ENCODE measurements at regions not wholly inside any gene's neighbourhood (a gene's known extent, or its start where the extent isn't known, plus 50 kb on each side); places are given as distances from the start of the nearest gene placed in this dataset.

DNA sequence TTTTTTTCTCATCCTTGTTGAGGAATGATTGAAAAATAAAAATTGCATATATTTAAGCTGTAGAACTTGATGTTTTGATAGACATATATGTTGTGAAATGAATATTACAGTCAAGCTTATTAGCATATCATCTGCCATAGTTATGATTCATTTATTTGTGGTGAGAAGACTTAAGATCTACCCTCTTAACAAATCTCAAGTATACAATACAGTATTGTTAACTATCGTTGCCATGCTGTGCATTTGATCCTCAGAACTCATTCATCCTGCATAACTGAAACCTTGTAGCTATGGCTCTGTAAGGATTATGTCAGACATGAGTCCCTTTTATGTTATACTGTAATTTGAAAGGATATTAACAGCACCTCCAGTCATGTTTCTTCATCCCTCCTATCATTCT lies 2045.3 kb downstream of the ARAP2 start:
- no peak overlapping the region for H2BK5ac ChIP-seq (ENCODE audit: low read depth, low read length)
- CTCF ChIA-PET (ENCODE audit: partially characterized antibody) = interaction anchor here (0.6 kb wide), 1 partner anchor 208 kb away, joined by 3 read pairs; no protein-coding TSS in a partner anchor
- H2AFZ ChIP-seq (ENCODE audit: low read length) = no peak overlapping the region
- TF ChIP-seq, protein P1, sequence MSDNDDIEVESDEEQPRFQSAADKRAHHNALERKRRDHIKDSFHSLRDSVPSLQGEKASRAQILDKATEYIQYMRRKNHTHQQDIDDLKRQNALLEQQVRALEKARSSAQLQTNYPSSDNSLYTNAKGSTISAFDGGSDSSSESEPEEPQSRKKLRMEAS (IDR thresholded peaks at IDR 0.05) = no peak
- TF ChIP-seq RAD21 (IDR thresholded peaks at IDR 0.05 in 1 of 2, conservative IDR thresholded peaks at IDR 0.05 in 1 of 2; ENCODE audit: low read depth in 2 of 2, low read length in 2 of 2) (no peak), POLR2AphosphoS5 (IDR thresholded peaks at IDR 0.05; ENCODE audit: low read depth, low read length) (no peak), KDM5A (IDR thresholded peaks at IDR 0.05; ENCODE audit: low read length) (no peak), EP300 (IDR thresholded peaks at IDR 0.05; ENCODE audit: borderline replicate concordance in 1 of 2, low read depth in 2 of 2, low read length in 2 of 2) (no peak), SP2 (IDR thresholded peaks at IDR 0.05; ENCODE audit: low read length) (no peak), BCL11A (IDR thresholded peaks at IDR 0.05; ENCODE audit: low read depth in 2 of 2, low read length in 2 of 2) (no peak), ASH2L (IDR thresholded peaks at IDR 0.05; ENCODE audit: low read length) (no peak), TBP (IDR thresholded peaks at IDR 0.05; ENCODE audit: low read depth, low read length) (no peak), KDM4A (IDR thresholded peaks at IDR 0.05; ENCODE audit: low read depth, low read length, severe bottlenecking) (no peak)
- TF ChIP-seq, protein P2, sequence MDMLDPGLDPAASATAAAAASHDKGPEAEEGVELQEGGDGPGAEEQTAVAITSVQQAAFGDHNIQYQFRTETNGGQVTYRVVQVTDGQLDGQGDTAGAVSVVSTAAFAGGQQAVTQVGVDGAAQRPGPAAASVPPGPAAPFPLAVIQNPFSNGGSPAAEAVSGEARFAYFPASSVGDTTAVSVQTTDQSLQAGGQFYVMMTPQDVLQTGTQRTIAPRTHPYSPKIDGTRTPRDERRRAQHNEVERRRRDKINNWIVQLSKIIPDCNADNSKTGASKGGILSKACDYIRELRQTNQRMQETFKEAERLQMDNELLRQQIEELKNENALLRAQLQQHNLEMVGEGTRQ (IDR thresholded peaks at IDR 0.05; ENCODE audit: low read length) = no peak
- DNase-seq (ENCODE audit: low read depth in 1 of 2, low spot score in 2 of 2) = no peak
- no peak overlapping the region for H4K91ac ChIP-seq (replicated peaks; ENCODE audit: insufficient read length, low read length)
- WGBS, 2 experiments (ENCODE audit: extremely low coverage in 1 of 2, insufficient coverage in 1 of 2, insufficient read length in 1 of 2, insufficient replicate concordance in 2 of 2, low coverage in 1 of 2, low lambda C conversion rate in 2 of 2, missing lambda C conversion rate in 1 of 2) = 100% methylated on average over 1 of the region's 1 CpG; no CpG with 5 or more reads in 1 of the 2 experiments
- no peaks in the 10 kb centered on the region for H3K27me3 ChIP-seq (replicated peaks in 1 of 4; ENCODE audit: control insufficient read depth in 3 of 4, extremely low read depth in 1 of 4, insufficient read depth in 3 of 4, low read length in 3 of 4)
- H4K20me1 ChIP-seq (replicated peaks in 1 of 2; ENCODE audit: control insufficient read depth in 1 of 2, insufficient read depth in 2 of 2, low read length in 2 of 2) = no peaks in the 10 kb centered on the region
- H3K27ac ChIP-seq (ENCODE audit: low read depth, low read length) = no peak overlapping the region
- H3K4me1 ChIP-seq (replicated peaks in 1 of 4; ENCODE audit: control insufficient read depth in 3 of 4, insufficient read depth in 4 of 4, low read length in 3 of 4) = no peaks in the 10 kb centered on the region
- H3K14ac ChIP-seq (ENCODE audit: insufficient read length) = no peak overlapping the region
- H3K36me3 ChIP-seq (ENCODE audit: control insufficient read depth in 2 of 4, insufficient read depth in 4 of 4, low read length in 3 of 4) = no peaks in the 10 kb centered on the region
- no peak overlapping the region for H4K8ac ChIP-seq (ENCODE audit: extremely low read depth, insufficient read depth, low read length)
- no peak overlapping the region for H3K9ac ChIP-seq (replicated peaks in 1 of 4; ENCODE audit: extremely low read depth in 1 of 4, low read depth in 3 of 4, low read length in 3 of 4)
- H3K4me3 ChIP-seq (ENCODE audit: extremely low read depth in 1 of 4, insufficient read depth in 2 of 4, low read depth in 3 of 4, low read length in 4 of 4) = no peak overlapping the region
- no peak overlapping the region for H2BK20ac ChIP-seq (ENCODE audit: low read length)
- POLR2A ChIA-PET (ENCODE audit: partially characterized antibody) = no interaction called here
- H2AK5ac ChIP-seq (ENCODE audit: low read depth, low read length) = no peak overlapping the region
- no peak overlapping the region for H3K18ac ChIP-seq (ENCODE audit: extremely low read depth, low read length)
- no peak for FAIRE-seq
- H3K23ac ChIP-seq (ENCODE audit: insufficient read length) = no peak overlapping the region
- no peak overlapping the region for H3K4me2 ChIP-seq (ENCODE audit: insufficient read depth in 1 of 2, low read depth in 2 of 2, low read length in 2 of 2)
- H4K5ac ChIP-seq (ENCODE audit: insufficient read length, low read depth, low read length) = no peak overlapping the region
- no peaks in the 10 kb centered on the region for H3K79me2 ChIP-seq (ENCODE audit: control insufficient read depth in 1 of 2, insufficient read depth in 2 of 2, low read length in 2 of 2)
- H3K56ac ChIP-seq (replicated peaks; ENCODE audit: insufficient read length, low read depth, low read length) = no peak overlapping the region
- H3K4ac ChIP-seq (replicated peaks; ENCODE audit: insufficient read length, low read depth, low read length) = no peak overlapping the region
- no peaks in the 10 kb centered on the region for H3K79me1 ChIP-seq (ENCODE audit: low read depth, low read length)
- no peaks in the 10 kb centered on the region for H3K9me3 ChIP-seq (ENCODE audit: insufficient read depth in 2 of 2, low read depth in 1 of 2, low read length in 1 of 2)
- H2BK15ac ChIP-seq (ENCODE audit: low read length) = no peak overlapping the region
- H2BK12ac ChIP-seq (ENCODE audit: low read depth, low read length) = no peak overlapping the region
- H3K23me2 ChIP-seq (ENCODE audit: low read depth, low read length) = no peaks in the 10 kb centered on the region
- H2BK120ac ChIP-seq (replicated peaks; ENCODE audit: low read depth, low read length) = no peak overlapping the region
